ENCODE measurements at regions not wholly inside any gene's neighbourhood (a gene's known extent, or its start where the extent isn't known, plus 50 kb on each side); places are given as distances from the start of the nearest gene placed in this dataset.

DNA sequence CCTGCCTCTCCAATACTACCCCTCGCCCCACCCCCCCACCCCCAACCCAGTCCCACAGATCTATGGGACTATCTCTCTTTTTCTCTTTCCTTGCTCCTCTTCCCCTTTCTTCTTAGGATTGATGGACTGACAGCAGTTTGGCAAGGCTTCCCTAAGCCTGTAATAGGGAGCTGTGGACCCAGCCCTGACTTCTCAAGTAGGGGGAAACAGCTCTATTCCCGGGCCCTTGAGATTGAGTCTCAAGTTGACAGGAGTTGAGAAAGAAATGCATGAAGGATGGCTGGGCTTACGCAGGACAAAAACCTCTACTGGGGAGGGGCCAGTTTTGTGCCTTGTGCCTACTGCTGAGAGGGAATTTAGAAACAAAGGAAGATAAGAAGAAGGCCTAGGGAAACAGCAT is 60.4 kb downstream of the SMUG1 start:
- H3K9ac ChIP-seq (ENCODE audit: low read length): no peak overlapping the region
- peaks cover 60% of the 10 kb centered on the region for H3K4me1 ChIP-seq (ENCODE audit: control insufficient read depth, insufficient read depth, low read length)
- H3K4me3 ChIP-seq (ENCODE audit: low read length): no peak overlapping the region
- H3K9me3 ChIP-seq (ENCODE audit: control insufficient read depth, low read length): no peaks in the 10 kb centered on the region
- no peaks in the 10 kb centered on the region for H3K36me3 ChIP-seq (ENCODE audit: control insufficient read depth, insufficient read depth, low read length)
- peaks cover 11% of the 10 kb centered on the region for H3K27me3 ChIP-seq (ENCODE audit: control insufficient read depth, insufficient read depth, low read length)

DNA sequence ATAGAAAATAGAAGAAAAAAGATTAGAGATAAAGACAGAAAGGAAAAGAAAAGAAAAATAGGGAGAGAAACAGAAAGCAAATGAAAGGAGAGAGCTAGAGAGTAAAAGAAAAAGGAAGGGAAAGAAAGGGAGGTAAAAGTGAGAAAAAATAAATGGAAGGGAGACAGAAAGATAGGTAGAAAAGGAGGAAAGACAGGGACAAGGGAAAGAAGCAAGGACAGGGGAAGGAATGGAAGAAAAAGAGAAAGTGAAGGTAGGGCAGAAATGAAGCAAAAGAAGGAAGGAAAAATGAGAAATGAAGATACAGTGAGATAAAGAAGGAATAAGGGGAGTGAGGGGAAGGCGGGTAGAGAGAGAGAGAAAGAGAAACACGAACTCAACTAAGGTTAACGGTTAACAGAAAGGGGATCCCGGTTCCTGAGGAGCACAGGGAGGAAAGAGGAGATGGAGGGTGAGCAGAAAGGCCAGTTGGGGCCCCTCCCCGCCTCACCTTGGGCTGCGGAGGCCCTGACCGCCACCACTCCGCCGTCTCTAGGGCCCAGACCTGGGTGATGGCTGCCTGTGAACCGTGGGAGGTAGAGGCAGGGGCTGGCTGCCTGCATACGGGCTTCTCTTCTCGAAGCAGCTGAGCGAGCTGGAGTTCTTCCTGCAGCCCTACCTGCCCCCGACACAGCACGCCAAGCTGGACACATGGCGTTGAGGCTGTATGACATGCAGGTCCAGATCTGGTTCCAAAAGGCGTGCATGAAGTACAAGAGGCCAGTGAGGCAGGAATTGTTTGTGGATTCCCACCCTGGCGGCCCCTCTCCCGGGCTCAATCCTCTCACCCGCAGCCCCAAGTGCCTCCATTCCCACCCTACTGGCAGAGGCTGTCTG is 59.5 kb downstream of the SMUG1 start:
- H3K4me1 ChIP-seq (ENCODE audit: control insufficient read depth, insufficient read depth, low read length): peaks cover 68% of the 10 kb centered on the region
- no peak overlapping the region for H3K4me3 ChIP-seq (ENCODE audit: low read length)
- no peak overlapping the region for H3K9ac ChIP-seq (ENCODE audit: low read length)

More for the DNA sequence above, 59.5 kb downstream of the SMUG1 start:
- peaks cover 11% of the 10 kb centered on the region for H3K27me3 ChIP-seq (ENCODE audit: control insufficient read depth, insufficient read depth, low read length)
- H3K9me3 ChIP-seq (ENCODE audit: control insufficient read depth, low read length): no peaks in the 10 kb centered on the region
- no peaks in the 10 kb centered on the region for H3K36me3 ChIP-seq (ENCODE audit: control insufficient read depth, insufficient read depth, low read length)
